ENCODE measurements at regions not wholly inside any gene's neighbourhood (a gene's known extent, or its start where the extent isn't known, plus 50 kb on each side); places are given as distances from the start of the nearest gene placed in this dataset.
"Not testable (repeated sequence)": the region's sequence is repeated elsewhere in the genome, so short reads cannot be mapped to it uniquely, and the experiment has no call there.

DNA sequence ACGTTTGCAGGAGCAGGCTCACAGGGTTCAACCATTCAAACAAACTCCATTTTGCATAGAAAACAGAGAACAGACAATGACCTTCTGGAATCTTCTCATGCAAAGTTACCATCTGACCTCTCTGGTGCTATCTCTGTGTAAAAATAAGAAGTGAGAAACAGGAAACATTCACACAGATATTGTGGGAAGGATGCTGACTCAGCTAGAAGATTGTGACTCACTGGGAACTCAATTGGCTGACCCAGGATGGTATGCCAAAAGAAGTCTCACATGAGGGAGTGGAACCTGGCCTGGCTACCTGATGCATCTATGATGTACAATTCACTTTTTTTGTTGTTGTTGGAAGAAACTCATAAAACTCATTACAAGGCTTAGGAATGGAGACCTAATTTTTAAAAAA lies 61.1 kb upstream of the TBX18 start:
- DNase-seq (ENCODE audit: low read depth), result peak; percentile 72

DNA sequence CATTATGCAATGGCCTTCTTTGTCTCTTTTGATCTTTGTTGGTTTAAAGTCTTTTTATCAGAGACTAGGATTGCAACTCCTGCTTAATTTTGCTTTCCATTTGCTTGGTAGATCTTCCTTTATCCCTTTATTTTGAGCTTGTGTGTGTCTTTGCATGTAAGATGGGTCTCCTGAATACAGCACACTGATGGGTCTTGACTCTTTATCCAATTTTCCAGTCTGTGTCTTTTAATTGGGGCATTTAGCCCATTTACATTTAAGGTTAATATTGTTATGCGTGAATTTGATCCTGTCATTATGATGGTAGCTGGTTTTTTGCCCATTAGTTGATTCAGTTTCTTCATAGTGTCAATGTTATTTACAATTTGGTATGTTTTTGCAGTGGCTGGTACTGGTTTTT lies 56.9 kb upstream of the TBX18 start:
- not testable (repeated sequence) for DNase-seq (ENCODE audit: low read depth)

DNA sequence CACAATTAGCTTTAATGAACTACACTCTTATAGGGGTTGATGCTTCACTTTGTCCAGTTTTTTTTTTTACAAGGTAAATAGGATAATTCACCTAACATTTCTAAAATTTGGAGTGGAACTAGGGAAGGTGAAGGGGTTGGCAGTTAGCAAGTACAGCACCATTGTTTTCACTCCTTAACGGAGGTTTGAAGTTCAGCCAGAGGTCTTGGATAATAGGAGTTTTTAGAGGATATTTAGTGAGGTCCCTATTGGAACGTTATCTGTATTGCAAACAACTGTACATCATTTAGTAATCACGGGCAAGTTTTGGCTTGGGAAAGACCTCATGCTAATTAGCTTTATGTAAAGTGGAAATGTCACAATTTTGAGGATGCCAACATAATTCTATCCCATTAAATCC lies 52.3 kb upstream of the TBX18 start:
- DNase-seq (ENCODE audit: low read depth), result no peak

DNA sequence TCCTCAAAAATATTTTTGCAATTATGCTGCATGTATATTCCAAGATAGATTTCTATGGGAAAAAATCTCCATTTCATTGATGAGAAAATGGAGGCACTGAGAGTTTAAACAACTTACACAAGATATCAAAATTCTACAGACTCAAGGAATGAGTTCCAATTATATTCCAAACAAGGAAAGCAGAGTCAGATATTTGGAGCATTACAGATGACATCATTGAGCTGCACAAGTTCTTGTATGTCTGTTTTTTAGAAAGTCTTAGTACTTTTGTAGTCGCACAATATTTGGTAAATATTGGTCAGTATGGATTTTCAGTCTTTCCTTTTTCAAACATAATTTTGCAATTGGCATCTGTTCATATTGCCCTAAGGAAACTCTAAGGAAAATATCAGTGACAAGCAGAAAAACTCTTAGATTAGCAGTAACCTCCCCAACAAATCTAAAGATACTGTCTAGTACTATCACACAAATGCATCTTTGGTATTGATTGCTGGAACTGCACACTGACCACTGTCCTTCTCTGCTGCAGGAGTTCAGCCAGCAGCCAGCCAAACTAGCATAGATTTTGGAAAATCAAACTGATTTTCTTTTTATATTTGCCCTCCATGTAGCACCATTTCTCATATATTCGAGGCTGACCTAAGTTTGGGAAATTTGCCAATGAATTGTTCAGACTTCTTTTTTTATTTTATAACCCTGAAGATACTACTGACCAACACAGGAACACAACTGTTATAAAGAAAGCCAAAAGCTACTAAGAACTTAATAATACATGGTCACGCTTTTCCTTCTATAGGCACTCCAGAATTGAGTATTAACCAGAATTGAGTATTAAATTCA lies 51.7 kb upstream of the TBX18 start:
- DNase-seq (ENCODE audit: low read depth), result no peak
